ENCODE measurements at regions not wholly inside any gene's neighbourhood (a gene's known extent, or its start where the extent isn't known, plus 50 kb on each side); places are given as distances from the start of the nearest gene placed in this dataset.

DNA sequence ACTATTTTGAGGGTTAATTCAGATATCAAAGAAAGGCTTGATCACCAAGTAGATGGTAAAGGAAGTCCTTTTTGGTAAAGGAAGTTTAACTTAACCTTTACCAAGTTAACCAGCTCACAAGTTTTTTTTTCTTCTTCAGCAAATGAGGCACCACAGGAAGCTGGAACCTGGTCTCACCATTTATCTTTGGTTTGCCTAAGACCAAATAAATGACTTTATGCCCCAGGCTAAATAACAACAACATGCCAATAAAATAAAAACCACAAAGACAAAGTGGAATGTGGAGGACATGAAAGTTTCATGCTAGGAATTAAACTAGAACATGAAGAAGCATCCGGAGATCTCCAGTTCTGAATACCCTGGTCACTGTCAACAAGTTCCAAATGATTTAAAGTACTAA lies 116.8 kb upstream of the PRICKLE1 start:
- TF ChIP-seq, protein P1, sequence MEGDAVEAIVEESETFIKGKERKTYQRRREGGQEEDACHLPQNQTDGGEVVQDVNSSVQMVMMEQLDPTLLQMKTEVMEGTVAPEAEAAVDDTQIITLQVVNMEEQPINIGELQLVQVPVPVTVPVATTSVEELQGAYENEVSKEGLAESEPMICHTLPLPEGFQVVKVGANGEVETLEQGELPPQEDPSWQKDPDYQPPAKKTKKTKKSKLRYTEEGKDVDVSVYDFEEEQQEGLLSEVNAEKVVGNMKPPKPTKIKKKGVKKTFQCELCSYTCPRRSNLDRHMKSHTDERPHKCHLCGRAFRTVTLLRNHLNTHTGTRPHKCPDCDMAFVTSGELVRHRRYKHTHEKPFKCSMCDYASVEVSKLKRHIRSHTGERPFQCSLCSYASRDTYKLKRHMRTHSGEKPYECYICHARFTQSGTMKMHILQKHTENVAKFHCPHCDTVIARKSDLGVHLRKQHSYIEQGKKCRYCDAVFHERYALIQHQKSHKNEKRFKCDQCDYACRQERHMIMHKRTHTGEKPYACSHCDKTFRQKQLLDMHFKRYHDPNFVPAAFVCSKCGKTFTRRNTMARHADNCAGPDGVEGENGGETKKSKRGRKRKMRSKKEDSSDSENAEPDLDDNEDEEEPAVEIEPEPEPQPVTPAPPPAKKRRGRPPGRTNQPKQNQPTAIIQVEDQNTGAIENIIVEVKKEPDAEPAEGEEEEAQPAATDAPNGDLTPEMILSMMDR (IDR thresholded peaks at IDR 0.05; ENCODE audit: low read depth, low read length): no peak
- TF ChIP-seq, protein P2, sequence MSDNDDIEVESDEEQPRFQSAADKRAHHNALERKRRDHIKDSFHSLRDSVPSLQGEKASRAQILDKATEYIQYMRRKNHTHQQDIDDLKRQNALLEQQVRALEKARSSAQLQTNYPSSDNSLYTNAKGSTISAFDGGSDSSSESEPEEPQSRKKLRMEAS (IDR thresholded peaks at IDR 0.05; ENCODE audit: low read depth, low read length): no peak
- TF ChIP-seq POLR2A (IDR thresholded peaks at IDR 0.05; ENCODE audit: extremely low read depth, insufficient read length) (no peak), MYC (IDR thresholded peaks at IDR 0.05; ENCODE audit: low read depth, low read length) (no peak)
